NCI-H2171 (cell line): ENCODE measurements at regions not wholly inside any gene's neighbourhood (a gene's known extent, or its start where the extent isn't known, plus 50 kb on each side); places are given as distances from the start of the nearest gene placed in this dataset.

Experiments
- DNase-seq: peaks from one replicate; lab custom pipeline; 2025; lab: John Stamatoyannopoulos, UW

GRCh38 chr14:101706509-101707067 lies 54.9 kb upstream of the PPP2R5C start:
- no peak for DNase-seq

- peak; percentile 71 for DNase-seq
Observed at GRCh38 chr14:101707068-101707842, 54.3 kb upstream of the PPP2R5C start.

DNA sequence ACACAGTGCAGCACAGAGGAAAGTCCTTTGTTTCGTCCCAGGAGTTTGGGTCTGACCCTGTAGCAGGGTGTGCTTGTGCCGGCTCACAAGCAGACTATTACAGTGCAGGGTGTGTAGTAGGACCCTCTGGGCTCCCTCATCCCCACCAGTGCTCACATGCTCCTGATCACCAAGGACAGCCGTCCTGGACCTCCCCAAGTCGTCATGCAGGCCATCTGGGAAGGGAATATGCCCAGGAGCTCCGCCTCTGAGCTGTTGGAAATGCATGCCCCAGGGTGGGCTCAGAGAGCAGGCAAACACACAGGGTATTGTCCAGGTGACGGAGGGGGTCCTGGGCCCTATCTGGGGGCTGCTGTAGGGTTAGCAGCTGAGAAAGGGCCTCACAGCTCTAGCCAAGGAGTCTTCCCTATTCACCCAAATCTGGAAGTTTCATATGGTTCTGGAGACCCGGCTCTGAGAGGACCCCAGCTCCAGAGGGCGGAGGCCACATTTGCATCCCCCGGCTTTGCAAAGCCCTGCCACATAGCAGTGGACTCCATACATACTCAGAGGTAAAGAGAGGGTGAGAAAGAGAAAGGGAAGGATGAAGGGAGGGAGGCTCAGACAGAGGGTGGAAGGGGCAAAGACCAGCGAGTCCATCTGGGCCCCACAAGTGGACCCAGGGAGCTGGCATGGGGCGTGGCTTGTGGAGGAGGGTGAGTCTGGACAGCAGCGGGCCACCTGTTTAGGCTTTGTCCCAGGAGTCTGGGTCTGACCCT lies 53.5 kb upstream of the PPP2R5C start:
- no peak for DNase-seq

DNA sequence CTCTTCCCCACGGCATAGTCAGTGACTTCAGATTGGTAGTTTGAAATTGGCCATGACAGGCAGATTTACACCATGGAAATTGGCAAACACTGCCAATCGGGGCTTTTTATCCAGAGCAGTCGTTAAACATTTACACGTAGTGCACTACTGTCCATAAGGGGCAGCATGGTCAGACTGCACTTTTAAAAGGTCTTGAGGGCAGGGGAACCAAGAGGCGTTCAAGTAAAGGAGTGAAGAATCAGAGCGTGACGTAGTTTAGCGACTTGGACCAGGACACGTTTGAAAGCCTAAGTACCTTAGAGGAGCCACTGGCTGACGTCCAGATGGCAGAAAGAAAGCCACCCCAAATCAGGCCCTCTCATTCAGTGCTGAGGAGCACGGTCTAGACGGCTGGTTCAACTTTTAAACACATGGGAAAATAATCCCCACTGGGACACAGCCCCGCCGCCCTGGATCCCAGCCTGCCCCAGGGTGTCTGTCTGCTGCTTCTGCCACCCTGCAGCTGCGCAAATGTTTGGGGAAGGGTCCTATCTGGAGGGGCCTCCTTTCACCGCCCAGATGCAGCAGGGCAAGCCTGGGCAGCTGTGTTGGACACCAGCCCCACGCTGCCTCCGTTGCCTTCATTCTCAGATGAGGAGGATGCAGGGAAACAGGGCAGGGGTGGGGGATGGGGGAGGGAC lies 52.5 kb upstream of the PPP2R5C start:
- DNase-seq: no peak

GRCh38 chr14:101709533-101709881 lies 52.0 kb upstream of the PPP2R5C start:
- DNase-seq: no peak

GRCh38 chr14:101709962-101710931 lies 51.3 kb upstream of the PPP2R5C start:
- DNase-seq: no peak

GRCh38 chr14:101711041-101711856 lies 50.3 kb upstream of the PPP2R5C start:
- DNase-seq: no peak
